Breast epithelium (tissue), 4 donors: ENCODE measurements at regions not wholly inside any gene's neighbourhood (a gene's known extent, or its start where the extent isn't known, plus 50 kb on each side); places are given as distances from the start of the nearest gene placed in this dataset.

Experiments
- DNase-seq, 2 donors: peaks; one replicate each; pipeline ENCODE4 v3.0.0-alpha.2; 2019; ENCODE audit warnings: low spot score in 2 of 2
- H3K27ac ChIP-seq, 2 donors: fragments of 200-600 bp; sonication (generic) in 1 of 2; one replicate each; pipeline ENCODE4 v1.5.1; 2016 to 2019; ENCODE audit warnings: mild to moderate bottlenecking in 1 of 2
- H3K27me3 ChIP-seq, 2 donors: fragments of 200-600 bp; sonication (generic) in 1 of 2; one replicate each; pipeline versions ENCODE4 v1.5.1 to v1.6.0; 2017 to 2019; ENCODE audit warnings: control low read depth in 1 of 2, mild to moderate bottlenecking in 1 of 2
- H3K36me3 ChIP-seq: fragments of 200-600 bp; one replicate; pipeline ENCODE4 v1.5.1; 2019
- H3K4me1 ChIP-seq, 2 donors: fragments of 200-600 bp; sonication (generic); one replicate each; pipeline ENCODE4 v1.5.1; 2016 to 2019; ENCODE audit warnings: control low read depth in 1 of 2
- H3K4me3 ChIP-seq, 3 donors: fragments of 200-600 bp; sonication (generic); 1 replicate in 2 of 3; 2 replicates in 1 of 3; pipeline ENCODE4 v1.5.1; 2016 to 2019; ENCODE audit warnings: mild to moderate bottlenecking in 3 of 3, moderate library complexity in 2 of 3
- H3K9me3 ChIP-seq, 2 donors: fragments of 200-600 bp; sonication (generic) in 1 of 2; one replicate each; pipeline ENCODE4 v1.5.1; 2016 to 2019; ENCODE audit warnings: control low read depth in 1 of 2
- CTCF ChIP-seq, 3 donors: fragments of 450-650 bp; IDR thresholded peaks; one replicate each; pipeline ENCODE4 v1.5.1; 2016 to 2017; ENCODE audit warnings: antibody characterized with exemption in 3 of 3, mild to moderate bottlenecking in 3 of 3, moderate library complexity in 3 of 3
- POLR2A ChIP-seq: fragments of 450-650 bp; IDR thresholded peaks from one replicate; pipeline ENCODE4 v1.6.1; 2016; ENCODE audit warnings: antibody characterized with exemption, mild to moderate bottlenecking, moderate library complexity
- POLR2AphosphoS5 ChIP-seq, 3 donors: sonication (generic); formaldehyde crosslinking; IDR thresholded peaks; one replicate each; pipeline ENCODE4 v1.6.1; 2017; ENCODE audit warnings: antibody characterized with exemption in 3 of 3
- intact Hi-C: fragments of 100-400 bp; cut with DNase I; formaldehyde crosslinking; loops from one replicate; pipeline ENCODE4 v1.15.1; 2023; ENCODE audit warnings: low total_unique reads

DNA sequence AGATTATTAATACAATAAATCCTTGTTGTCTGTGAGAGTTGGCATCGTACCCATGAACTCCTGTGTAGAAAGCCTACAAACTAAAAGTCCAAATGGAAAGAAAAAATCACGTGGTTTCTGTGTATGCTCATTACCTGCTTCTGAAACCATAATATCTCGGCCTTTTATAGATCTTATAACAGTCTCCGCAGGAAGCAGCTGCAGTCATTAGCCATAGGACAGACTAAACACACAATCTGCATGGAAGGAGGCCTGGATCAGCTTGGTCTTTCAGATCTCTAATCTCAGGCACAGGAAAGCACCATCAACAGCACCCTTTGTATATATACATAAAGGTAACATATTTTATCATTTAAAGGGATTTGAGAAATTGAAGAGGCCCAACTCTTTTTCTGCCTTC is 508.9 kb upstream of the TCF4 start:
- Histone ChIP-seq H3K4me3 (no peak overlapping the region), H3K4me1 (no peaks in the 10 kb centered on the region), H3K36me3 (no peaks in the 10 kb centered on the region), H3K27ac (no peak overlapping the region), H3K9me3 (no peaks in the 10 kb centered on the region), H3K27me3 (no peaks in the 10 kb centered on the region)
- intact Hi-C loops, result no loop called here
- no peak for DNase-seq
- TF ChIP-seq CTCF (IDR thresholded peaks at IDR 0.05), result no peak
- no peak for TF ChIP-seq POLR2A
- no peak for TF ChIP-seq POLR2AphosphoS5 (IDR thresholded peaks at IDR 0.05)

- intact Hi-C loops, result no loop called here
- H3K27me3 ChIP-seq, result no peaks in the 10 kb centered on the region
- no peak for TF ChIP-seq CTCF (IDR thresholded peaks at IDR 0.05)
- no peak for TF ChIP-seq POLR2A
- no peak for TF ChIP-seq POLR2AphosphoS5 (IDR thresholded peaks at IDR 0.05)
- no peak overlapping the region for H3K4me3 ChIP-seq
- DNase-seq, result no peak
- no peaks in the 10 kb centered on the region for H3K9me3 ChIP-seq
- no peaks in the 10 kb centered on the region for H3K4me1 ChIP-seq
- no peaks in the 10 kb centered on the region for H3K36me3 ChIP-seq
- H3K27ac ChIP-seq, result no peak overlapping the region
Observed at GRCh38 chr18:56089612-56090258, 501.7 kb upstream of the TCF4 start.

DNA sequence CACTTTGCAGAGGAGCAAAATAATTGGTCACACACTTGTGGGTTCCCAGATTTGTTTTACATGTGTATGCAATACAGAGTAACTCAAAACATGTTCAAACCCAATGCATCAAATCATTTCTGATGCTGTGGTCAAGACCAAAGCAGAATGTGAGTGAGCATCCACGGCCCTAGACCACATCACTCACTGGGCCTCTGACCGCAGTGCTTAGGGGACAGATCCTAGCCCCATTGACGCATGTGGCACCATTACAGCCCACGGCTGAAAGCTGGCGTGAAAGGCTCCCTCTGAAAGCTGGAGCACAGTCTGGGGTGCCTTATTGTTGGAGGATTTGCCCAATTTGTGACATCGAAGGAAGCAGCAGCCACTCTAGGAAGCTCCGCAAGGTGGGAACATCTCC is 498.8 kb upstream of the TCF4 start:
- H3K9me3 ChIP-seq, result no peaks in the 10 kb centered on the region
- intact Hi-C loops, result no loop called here
- no peaks in the 10 kb centered on the region for H3K27me3 ChIP-seq
- no peaks in the 10 kb centered on the region for H3K36me3 ChIP-seq
- TF ChIP-seq CTCF (IDR thresholded peaks at IDR 0.05) (no peak), POLR2AphosphoS5 (IDR thresholded peaks at IDR 0.05) (no peak), POLR2A (no peak)
- H3K4me1 ChIP-seq, result no peaks in the 10 kb centered on the region
- H3K4me3 ChIP-seq, result no peak overlapping the region
- DNase-seq, result no peak
- peak overlapping the region in 1 of 2 donors; percentile 59 for H3K27ac ChIP-seq

GRCh38 chr18:56086176-56086575 is 498.2 kb upstream of the TCF4 start:
- intact Hi-C loops, result no loop called here
- Histone ChIP-seq H3K4me1 (no peaks in the 10 kb centered on the region), H3K27me3 (no peaks in the 10 kb centered on the region), H3K27ac (no peak overlapping the region), H3K9me3 (no peaks in the 10 kb centered on the region), H3K36me3 (no peaks in the 10 kb centered on the region), H3K4me3 (no peak overlapping the region)
- no peak for TF ChIP-seq POLR2A
- TF ChIP-seq CTCF (IDR thresholded peaks at IDR 0.05), result no peak
- TF ChIP-seq POLR2AphosphoS5 (IDR thresholded peaks at IDR 0.05), result no peak
- DNase-seq, result no peak

- no peak for DNase-seq
Observed at GRCh38 chr18:56085551-56085950, 497.6 kb upstream of the TCF4 start.

More at GRCh38 chr18:56085551-56085950, 497.6 kb upstream of the TCF4 start:
- Histone ChIP-seq H3K4me1 (no peaks in the 10 kb centered on the region), H3K9me3 (no peaks in the 10 kb centered on the region), H3K4me3 (no peak overlapping the region), H3K27me3 (no peaks in the 10 kb centered on the region), H3K36me3 (no peaks in the 10 kb centered on the region), H3K27ac (peak overlapping the region in 1 of 2 donors; percentile 21)
- TF ChIP-seq POLR2AphosphoS5 (IDR thresholded peaks at IDR 0.05), result no peak
- no peak for TF ChIP-seq POLR2A
- TF ChIP-seq CTCF (IDR thresholded peaks at IDR 0.05), result no peak
- intact Hi-C loops, result no loop called here
